ENCODE measurements at regions not wholly inside any gene's neighbourhood (a gene's known extent, or its start where the extent isn't known, plus 50 kb on each side); places are given as distances from the start of the nearest gene placed in this dataset.
"Not testable (repeated sequence)": the region's sequence is repeated elsewhere in the genome, so short reads cannot be mapped to it uniquely, and the experiment has no call there.

DNA sequence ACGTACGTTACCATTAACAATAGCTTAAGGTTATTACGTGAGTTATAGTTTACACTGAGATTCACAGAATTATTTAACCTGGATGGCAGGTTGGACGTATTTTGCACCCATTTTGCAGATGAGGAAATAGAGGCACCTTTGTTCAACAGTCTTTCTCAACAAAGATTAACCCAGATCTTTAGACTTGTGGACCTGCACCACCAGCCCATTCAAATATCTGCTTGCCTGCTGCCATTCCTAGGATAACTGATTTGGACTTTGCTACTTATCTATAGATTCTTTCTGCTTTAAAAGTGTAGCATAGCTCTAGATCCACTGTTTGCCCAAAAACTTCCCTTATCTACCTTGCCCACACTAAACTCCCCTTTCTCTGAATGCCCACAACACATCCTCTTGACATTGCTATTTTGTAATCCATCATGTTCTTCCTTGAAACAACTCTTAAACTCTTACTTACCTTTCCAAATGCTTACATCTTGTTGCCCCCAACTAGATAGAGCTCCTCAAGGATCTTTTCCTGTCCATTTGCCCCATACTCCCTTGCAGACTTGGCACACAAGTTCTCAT lies 56.4 kb upstream of the TNFAIP3 start:
- H3K9ac ChIP-seq (ENCODE audit: insufficient read length) = no peak overlapping the region
- no peaks in the 10 kb centered on the region for H3K9me3 ChIP-seq (ENCODE audit: low read depth, low read length)
- no peaks in the 10 kb centered on the region for H3K36me3 ChIP-seq (ENCODE audit: insufficient read depth, low read length)
- DNase-seq (ENCODE audit: low read depth, low spot score) = no peak
- TF ChIP-seq POLR2AphosphoS5 (IDR thresholded peaks at IDR 0.05; ENCODE audit: borderline replicate concordance, low read depth, low read length) = no peak
- H3K4me3 ChIP-seq = no peak overlapping the region
- no peak overlapping the region for H3K27ac ChIP-seq

- TF ChIP-seq POLR2AphosphoS5 (IDR thresholded peaks at IDR 0.05; ENCODE audit: borderline replicate concordance, low read depth, low read length) (no peak), EZH2 (IDR thresholded peaks at IDR 0.05) (no peak)
- Histone ChIP-seq H3K27ac (no peak overlapping the region), H3K9ac (ENCODE audit: insufficient read length) (no peak overlapping the region), H3K4me3 (no peak overlapping the region), H3K9me3 (ENCODE audit: low read depth, low read length) (no peaks in the 10 kb centered on the region), H3K36me3 (ENCODE audit: insufficient read depth, low read length) (no peaks in the 10 kb centered on the region)
- no peak for DNase-seq (ENCODE audit: low read depth, low spot score)
Measured at GRCh38 chr6:137811121-137811915, 55.7 kb upstream of the TNFAIP3 start.

GRCh38 chr6:137811916-137812553 lies 55.0 kb upstream of the TNFAIP3 start:
- Histone ChIP-seq H3K27ac (no peak overlapping the region), H3K9me3 (ENCODE audit: low read depth, low read length) (no peaks in the 10 kb centered on the region), H3K36me3 (ENCODE audit: insufficient read depth, low read length) (no peaks in the 10 kb centered on the region), H3K4me3 (no peak overlapping the region), H3K9ac (ENCODE audit: insufficient read length) (no peak overlapping the region)
- DNase-seq (ENCODE audit: low read depth, low spot score) = no peak
- TF ChIP-seq POLR2AphosphoS5 (IDR thresholded peaks at IDR 0.05; ENCODE audit: borderline replicate concordance, low read depth, low read length) (no peak), FOXP2 (optimal IDR thresholded peaks at IDR 0.05; ENCODE audit: control extremely low read depth, extremely low read length, insufficient read depth) (no peak), EZH2 (IDR thresholded peaks at IDR 0.05) (no peak)

DNA sequence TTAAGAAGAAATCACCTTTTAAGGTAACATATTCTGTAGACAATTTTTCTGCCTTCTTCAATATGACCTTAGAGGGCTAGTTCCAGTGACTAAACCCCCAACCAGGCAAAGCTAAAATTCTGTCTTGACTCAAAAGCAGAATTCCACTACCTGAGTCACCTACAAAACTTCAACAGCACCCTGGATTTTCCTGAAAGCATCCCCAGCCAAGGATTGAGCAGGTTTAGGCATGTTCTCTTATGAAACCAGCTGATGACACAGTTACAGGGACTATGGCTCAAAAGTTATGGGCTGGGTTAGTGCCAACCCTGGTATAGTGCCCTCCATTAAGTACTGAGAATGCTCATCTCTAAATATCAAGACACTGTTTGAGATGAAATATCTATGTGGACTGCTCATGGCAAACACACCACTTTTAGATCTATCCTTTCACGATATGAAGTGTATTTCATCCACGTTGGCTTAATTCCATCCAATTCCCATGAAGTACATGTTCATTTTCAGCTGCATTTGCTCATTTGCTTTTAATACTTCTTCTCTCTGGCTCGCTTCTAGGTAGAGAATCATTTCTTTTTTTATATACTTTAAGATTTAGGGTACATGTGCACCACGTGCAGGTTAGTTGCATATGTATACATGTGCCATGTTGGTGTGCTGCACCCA lies 53.6 kb upstream of the TNFAIP3 start:
- Histone ChIP-seq H3K9ac (ENCODE audit: insufficient read length) (no peak overlapping the region), H3K9me3 (ENCODE audit: low read depth, low read length) (no peaks in the 10 kb centered on the region), H3K27ac (no peak overlapping the region), H3K4me3 (no peak overlapping the region), H3K36me3 (ENCODE audit: insufficient read depth, low read length) (no peaks in the 10 kb centered on the region)
- DNase-seq (ENCODE audit: low read depth, low spot score) = no peak
- TF ChIP-seq EZH2 (IDR thresholded peaks at IDR 0.05) (no peak), POLR2AphosphoS5 (IDR thresholded peaks at IDR 0.05; ENCODE audit: borderline replicate concordance, low read depth, low read length) (no peak), FOXP2 (optimal IDR thresholded peaks at IDR 0.05; ENCODE audit: control extremely low read depth, extremely low read length, insufficient read depth) (no peak)

DNA sequence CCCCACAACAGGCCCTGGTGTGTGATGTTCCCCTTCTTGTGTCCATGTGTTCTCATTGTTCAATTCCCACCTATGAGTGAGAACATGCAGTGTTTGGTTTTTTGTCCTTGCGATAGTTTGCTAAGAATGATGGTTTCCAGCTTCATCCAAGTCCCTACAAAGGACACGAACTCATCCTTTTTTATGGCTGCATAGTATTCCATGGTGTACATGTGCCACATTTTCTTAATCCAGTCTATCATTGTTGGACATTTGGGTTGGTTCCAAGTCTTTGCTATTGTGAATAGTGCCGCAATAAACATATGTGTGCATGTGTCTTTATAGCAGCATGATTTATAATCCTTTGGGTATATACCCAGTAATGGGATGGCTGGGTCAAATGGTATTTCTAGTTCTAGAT lies 53.0 kb upstream of the TNFAIP3 start:
- H3K36me3 ChIP-seq (ENCODE audit: insufficient read depth, low read length); H3K4me3 ChIP-seq; H3K9ac ChIP-seq (ENCODE audit: insufficient read length); H3K9me3 ChIP-seq (ENCODE audit: low read depth, low read length); DNase-seq (ENCODE audit: low read depth, low spot score); H3K27ac ChIP-seq: not testable (repeated sequence)

DNA sequence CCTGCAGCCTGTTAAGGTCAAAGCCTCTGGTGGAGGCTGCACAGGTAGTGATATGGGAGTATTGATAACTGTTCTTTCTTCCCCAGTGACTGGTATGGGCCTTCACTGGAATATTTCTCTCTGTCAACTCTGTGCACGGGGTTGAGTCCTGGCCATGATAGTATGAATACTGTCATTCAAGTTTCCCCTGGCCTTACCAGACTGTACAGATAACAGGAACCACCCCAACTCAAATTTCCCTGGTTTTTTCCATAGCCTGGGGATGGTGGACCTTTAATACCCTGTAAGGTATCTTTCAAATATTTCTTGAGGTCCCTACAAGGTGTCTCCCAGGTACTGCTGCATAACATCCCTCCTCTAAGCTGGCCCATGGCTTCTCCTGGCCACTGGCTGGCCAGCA lies 51.4 kb upstream of the TNFAIP3 start:
- H3K36me3 ChIP-seq (ENCODE audit: insufficient read depth, low read length) = no peaks in the 10 kb centered on the region
- no peak overlapping the region for H3K4me3 ChIP-seq
- H3K27ac ChIP-seq = no peak overlapping the region
- TF ChIP-seq EZH2 (IDR thresholded peaks at IDR 0.05) = no peak
- no peak for TF ChIP-seq POLR2AphosphoS5 (IDR thresholded peaks at IDR 0.05; ENCODE audit: borderline replicate concordance, low read depth, low read length)
- no peak for TF ChIP-seq FOXP2 (optimal IDR thresholded peaks at IDR 0.05; ENCODE audit: control extremely low read depth, extremely low read length, insufficient read depth)
- no peak overlapping the region for H3K9ac ChIP-seq (ENCODE audit: insufficient read length)
- no peaks in the 10 kb centered on the region for H3K9me3 ChIP-seq (ENCODE audit: low read depth, low read length)
- DNase-seq (ENCODE audit: low read depth, low spot score) = no peak

GRCh38 chr6:137816133-137816579 lies 50.9 kb upstream of the TNFAIP3 start:
- H3K36me3 ChIP-seq (ENCODE audit: insufficient read depth, low read length) = no peaks in the 10 kb centered on the region
- no peaks in the 10 kb centered on the region for H3K9me3 ChIP-seq (ENCODE audit: low read depth, low read length)
- no peak overlapping the region for H3K27ac ChIP-seq
- no peak overlapping the region for H3K9ac ChIP-seq (ENCODE audit: insufficient read length)
- TF ChIP-seq EZH2 (IDR thresholded peaks at IDR 0.05) = no peak
- no peak for TF ChIP-seq FOXP2 (optimal IDR thresholded peaks at IDR 0.05; ENCODE audit: control extremely low read depth, extremely low read length, insufficient read depth)
- no peak for TF ChIP-seq POLR2AphosphoS5 (IDR thresholded peaks at IDR 0.05; ENCODE audit: borderline replicate concordance, low read depth, low read length)
- no peak overlapping the region for H3K4me3 ChIP-seq
- no peak for DNase-seq (ENCODE audit: low read depth, low spot score)

- Histone ChIP-seq H3K4me3 (no peak overlapping the region), H3K9ac (ENCODE audit: insufficient read length) (no peak overlapping the region), H3K9me3 (ENCODE audit: low read depth, low read length) (no peaks in the 10 kb centered on the region), H3K36me3 (ENCODE audit: insufficient read depth, low read length) (no peaks in the 10 kb centered on the region), H3K27ac (no peak overlapping the region)
- no peak for DNase-seq (ENCODE audit: low read depth, low spot score)
- TF ChIP-seq FOXP2 (optimal IDR thresholded peaks at IDR 0.05; ENCODE audit: control extremely low read depth, extremely low read length, insufficient read depth) = no peak
Measured at GRCh38 chr6:137816688-137817618, 50.1 kb upstream of the TNFAIP3 start.
